CD14-positive monocyte (primary cell): ENCODE measurements at regions not wholly inside any gene's neighbourhood (a gene's known extent, or its start where the extent isn't known, plus 50 kb on each side); places are given as distances from the start of the nearest gene placed in this dataset.

Experiments
- DNase-seq, 3 donors: peaks; one replicate each; pipeline ENCODE4 v3.0.0-alpha.2; 2011 to 2022
- H2AFZ ChIP-seq: 2 replicates; pipeline ENCODE4 v1.6.0; 2012; ENCODE audit warnings: mild to moderate bottlenecking, low read depth, low read length, inconsistent platforms; ENCODE audit not compliant: insufficient read depth, poor library complexity, severe bottlenecking
- H3K27ac ChIP-seq, 2 donors: 1 replicate in 1 of 2; 2 replicates in 1 of 2; pipeline ENCODE4 v1.5.1; 2012 to 2013; ENCODE audit warnings: low read length in 2 of 2, control low read depth in 1 of 2, inconsistent platforms in 1 of 2, low read depth in 1 of 2, mild to moderate bottlenecking in 1 of 2
- H3K27me3 ChIP-seq, 2 donors: one replicate each; pipeline versions ENCODE4 v1.6.0 to v1.6.1; 2011 to 2013; ENCODE audit warnings: low read length in 2 of 2; ENCODE audit not compliant: control insufficient read depth in 2 of 2, insufficient read depth in 2 of 2
- H3K36me3 ChIP-seq, 2 donors: replicated peaks in 1 of 2; 1 replicate in 1 of 2; 2 replicates in 1 of 2; pipeline versions ENCODE4 v1.5.1 to v1.6.1; 2012 to 2013; ENCODE audit warnings: low read length in 2 of 2, control low read depth in 1 of 2, inconsistent platforms in 1 of 2, mild to moderate bottlenecking in 1 of 2; ENCODE audit not compliant: insufficient read depth in 2 of 2, control insufficient read depth in 1 of 2
- H3K4me1 ChIP-seq, 2 donors: 1 replicate in 1 of 2; 2 replicates in 1 of 2; pipeline versions ENCODE4 v1.5.1 to v1.6.1; 2012 to 2013; ENCODE audit warnings: low read length in 2 of 2, control low read depth in 1 of 2, inconsistent platforms in 1 of 2, mild to moderate bottlenecking in 1 of 2, moderate library complexity in 1 of 2; ENCODE audit not compliant: insufficient read depth in 2 of 2, control insufficient read depth in 1 of 2
- H3K4me2 ChIP-seq: replicated peaks from 2 replicates; pipeline ENCODE3; 2012; ENCODE audit warnings: low read length, moderate library complexity, mild to moderate bottlenecking; ENCODE audit not compliant: poor library complexity, severe bottlenecking; ENCODE audit errors: extremely low read depth
- H3K4me3 ChIP-seq, 3 experiments: fragments of 200-600 bp in 1 of 3; sonication (generic) in 1 of 3; replicated peaks in 1 of 3; 1 replicate in 2 of 3; 2 replicates in 1 of 3; pipeline ENCODE4 v1.5.1; 2011 to 2013; ENCODE audit warnings: low read length in 3 of 3, mild to moderate bottlenecking in 3 of 3, control low read depth in 2 of 3, low read depth in 2 of 3, inconsistent platforms in 1 of 3, moderate library complexity in 1 of 3
- H3K79me2 ChIP-seq: 2 replicates; pipeline ENCODE4 v1.6.0; 2012; ENCODE audit warnings: mild to moderate bottlenecking, control low read depth, inconsistent platforms, low read length, moderate library complexity; ENCODE audit not compliant: insufficient read depth
- H3K9ac ChIP-seq: 2 replicates; pipeline ENCODE4 v1.6.0; 2017; ENCODE audit warnings: low read length, mild to moderate bottlenecking; ENCODE audit not compliant: insufficient read depth, poor library complexity, severe bottlenecking
- H3K9me3 ChIP-seq, 2 donors: replicated peaks in 1 of 2; 1 replicate in 1 of 2; 2 replicates in 1 of 2; pipeline versions ENCODE4 v1.5.1 to v1.6.1; 2012 to 2013; ENCODE audit warnings: low read length in 2 of 2, control low read depth in 1 of 2; ENCODE audit not compliant: control insufficient read depth in 1 of 2, insufficient read depth in 1 of 2
- H4K20me1 ChIP-seq: 2 replicates; pipeline ENCODE4 v1.6.0; 2012; ENCODE audit warnings: mild to moderate bottlenecking, low read length, control low read depth, moderate library complexity; ENCODE audit not compliant: insufficient read depth
- H3K27ac Mint-ChIP-seq, 7 donors: one replicate each; pipeline ENCODE4 v1.8.0; 2020; ENCODE audit warnings: mild to moderate bottlenecking in 7 of 7, mixed read lengths in 7 of 7, moderate library complexity in 6 of 7, inconsistent platforms in 2 of 7
- H3K27me3 Mint-ChIP-seq, 3 donors: one replicate each; pipeline ENCODE4 v1.8.0; 2021 to 2022; ENCODE audit warnings: low read depth in 3 of 3, mild to moderate bottlenecking in 3 of 3, mixed read lengths in 3 of 3, moderate library complexity in 3 of 3, inconsistent platforms in 1 of 3
- H3K36me3 Mint-ChIP-seq, 2 donors: one replicate each; pipeline ENCODE4 v1.8.0; 2020; ENCODE audit warnings: mixed read lengths in 2 of 2, inconsistent platforms in 1 of 2, mild to moderate bottlenecking in 1 of 2
- H3K4me1 Mint-ChIP-seq: one replicate; pipeline ENCODE4 v1.8.0; 2020; ENCODE audit warnings: mild to moderate bottlenecking, mixed read lengths
- H3K4me3 Mint-ChIP-seq, 2 donors: one replicate each; pipeline ENCODE4 v1.8.0; 2020; ENCODE audit warnings: mild to moderate bottlenecking in 2 of 2, mixed read lengths in 2 of 2, moderate library complexity in 1 of 2
- H3K9me3 Mint-ChIP-seq, 7 donors: one replicate each; pipeline ENCODE4 v1.8.0; 2020 to 2022; ENCODE audit warnings: mixed read lengths in 7 of 7, mild to moderate bottlenecking in 6 of 7, moderate library complexity in 6 of 7, inconsistent platforms in 2 of 7
- WGBS: methylation state at CpG from one replicate; pipeline ENCODE4 v1.1.5; 2013; ENCODE audit warnings: missing lambda C conversion rate; ENCODE audit not compliant: insufficient coverage; 5-methylcytosine and 5-hydroxymethylcytosine counted together
- intact Hi-C, 2 donors: fragments of 100-400 bp; cut with micrococcal nuclease; formaldehyde crosslinking; loops; one replicate each; pipeline versions ENCODE4 v1.15.0 to v1.15.1; 2023
- TF ChIP-seq, protein P1 (sequence below): fragments of 200-600 bp; IDR thresholded peaks from one replicate; pipeline ENCODE4 v1.8.0; 2022; ENCODE audit warnings: antibody characterized with exemption, mild to moderate bottlenecking

DNA sequence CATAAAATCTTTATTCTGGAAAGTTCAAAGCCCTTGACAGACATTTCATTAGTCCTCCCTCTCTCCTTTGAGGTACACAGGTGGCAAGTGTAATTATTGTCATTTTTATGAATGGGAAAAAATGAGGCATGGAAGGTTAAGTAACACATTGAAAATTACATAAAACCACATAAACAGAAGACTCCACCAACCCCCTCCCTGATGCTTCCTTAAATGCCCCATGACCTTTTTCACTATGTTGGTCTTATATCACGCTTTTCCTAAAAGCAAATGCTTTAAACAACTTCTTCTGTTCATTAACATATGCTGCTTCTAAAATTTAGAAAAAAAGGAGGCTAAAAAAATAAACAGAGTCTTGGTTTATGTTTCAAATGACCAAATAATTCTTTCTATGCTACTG, 648.4 kb downstream of the PTPRC start:
- Mint-ChIP-seq H3K9me3 (no peaks in the 10 kb centered on the region), H3K27me3 (peaks cover 0 to 2% (median 0%) of the 10 kb centered on the region in 3 donors), H3K4me3 (no peak overlapping the region), H3K36me3 (no peaks in the 10 kb centered on the region), H3K4me1 (peaks cover 12% of the 10 kb centered on the region), H3K27ac (no peak overlapping the region)
- no peak overlapping the region for H3K4me3 ChIP-seq
- H4K20me1 ChIP-seq, result no peaks in the 10 kb centered on the region
- H3K27ac ChIP-seq, result no peak overlapping the region
- H2AFZ ChIP-seq, result no peak overlapping the region
- intact Hi-C loops, result no loop called here
- H3K79me2 ChIP-seq, result no peaks in the 10 kb centered on the region
- no peaks in the 10 kb centered on the region for H3K36me3 ChIP-seq
- TF ChIP-seq, protein P1, sequence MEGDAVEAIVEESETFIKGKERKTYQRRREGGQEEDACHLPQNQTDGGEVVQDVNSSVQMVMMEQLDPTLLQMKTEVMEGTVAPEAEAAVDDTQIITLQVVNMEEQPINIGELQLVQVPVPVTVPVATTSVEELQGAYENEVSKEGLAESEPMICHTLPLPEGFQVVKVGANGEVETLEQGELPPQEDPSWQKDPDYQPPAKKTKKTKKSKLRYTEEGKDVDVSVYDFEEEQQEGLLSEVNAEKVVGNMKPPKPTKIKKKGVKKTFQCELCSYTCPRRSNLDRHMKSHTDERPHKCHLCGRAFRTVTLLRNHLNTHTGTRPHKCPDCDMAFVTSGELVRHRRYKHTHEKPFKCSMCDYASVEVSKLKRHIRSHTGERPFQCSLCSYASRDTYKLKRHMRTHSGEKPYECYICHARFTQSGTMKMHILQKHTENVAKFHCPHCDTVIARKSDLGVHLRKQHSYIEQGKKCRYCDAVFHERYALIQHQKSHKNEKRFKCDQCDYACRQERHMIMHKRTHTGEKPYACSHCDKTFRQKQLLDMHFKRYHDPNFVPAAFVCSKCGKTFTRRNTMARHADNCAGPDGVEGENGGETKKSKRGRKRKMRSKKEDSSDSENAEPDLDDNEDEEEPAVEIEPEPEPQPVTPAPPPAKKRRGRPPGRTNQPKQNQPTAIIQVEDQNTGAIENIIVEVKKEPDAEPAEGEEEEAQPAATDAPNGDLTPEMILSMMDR, result no peak
- DNase-seq, result no peak
- no peak overlapping the region for H3K4me2 ChIP-seq
- H3K9ac ChIP-seq, result no peak overlapping the region
- H3K27me3 ChIP-seq, result no peaks in the 10 kb centered on the region
- H3K9me3 ChIP-seq, result no peaks in the 10 kb centered on the region
- H3K4me1 ChIP-seq, result no peaks in the 10 kb centered on the region
- WGBS, result no CpG with 5 or more reads among the region's 1 CpG

DNA sequence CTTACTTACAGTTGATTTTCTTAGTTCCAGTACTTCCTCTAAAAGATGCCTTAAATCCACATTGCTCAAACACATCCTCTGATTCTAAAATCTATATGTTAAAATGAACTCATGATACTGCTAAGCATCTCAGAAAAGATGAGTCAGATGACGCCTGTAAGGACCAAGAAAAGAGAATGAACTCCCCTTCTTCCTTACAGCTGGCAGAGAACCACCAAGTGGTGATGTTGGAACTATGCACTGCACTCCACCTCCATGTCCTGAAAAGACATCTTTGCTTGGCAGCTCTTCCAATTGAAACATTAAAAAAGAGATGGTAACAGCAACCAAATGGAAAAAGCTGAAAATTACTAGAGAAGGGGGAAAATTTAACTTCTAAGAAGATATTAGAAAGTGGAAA, 648.8 kb downstream of the PTPRC start:
- Mint-ChIP-seq H3K27ac (no peak overlapping the region), H3K27me3 (peaks cover 0 to 2% (median 0%) of the 10 kb centered on the region in 3 donors), H3K36me3 (no peaks in the 10 kb centered on the region), H3K4me3 (no peak overlapping the region), H3K4me1 (peaks cover 12% of the 10 kb centered on the region), H3K9me3 (no peaks in the 10 kb centered on the region)
- Histone ChIP-seq H4K20me1 (no peaks in the 10 kb centered on the region), H3K27ac (no peak overlapping the region), H3K9ac (no peak overlapping the region), H3K36me3 (no peaks in the 10 kb centered on the region), H3K4me2 (no peak overlapping the region), H3K27me3 (no peaks in the 10 kb centered on the region), H3K4me3 (no peak overlapping the region), H3K4me1 (no peaks in the 10 kb centered on the region), H2AFZ (no peak overlapping the region), H3K79me2 (no peaks in the 10 kb centered on the region), H3K9me3 (no peaks in the 10 kb centered on the region)
- TF ChIP-seq, protein P1, result no peak
- no peak for DNase-seq
- intact Hi-C loops, result no loop called here
- WGBS, result no CpG with 5 or more reads among the region's 1 CpG
